GM18951 (cell line): ENCODE measurements at regions not wholly inside any gene's neighbourhood (a gene's known extent, or its start where the extent isn't known, plus 50 kb on each side); places are given as distances from the start of the nearest gene placed in this dataset.
"Not testable (repeated sequence)": the region's sequence is repeated elsewhere in the genome, so short reads cannot be mapped to it uniquely, and the experiment has no call there.

Experiments used
- POLR2A ChIP-seq: IDR thresholded peaks from 4 replicates; pipeline ENCODE4 v1.6.1; 2011; ENCODE audit warnings: mild to moderate bottlenecking; ENCODE audit not compliant: insufficient read length, insufficient read depth; ENCODE audit errors: extremely low read depth
- in situ Hi-C: fragments of 300-500 bp; cut with MboI; formaldehyde crosslinking; loops from one replicate; pipeline ENCODE4 v1.12.0; 2022; ENCODE audit warnings: low sequenced_read_pairs, mixed read lengths, inconsistent platforms; ENCODE audit not compliant: unreplicated experiment

DNA sequence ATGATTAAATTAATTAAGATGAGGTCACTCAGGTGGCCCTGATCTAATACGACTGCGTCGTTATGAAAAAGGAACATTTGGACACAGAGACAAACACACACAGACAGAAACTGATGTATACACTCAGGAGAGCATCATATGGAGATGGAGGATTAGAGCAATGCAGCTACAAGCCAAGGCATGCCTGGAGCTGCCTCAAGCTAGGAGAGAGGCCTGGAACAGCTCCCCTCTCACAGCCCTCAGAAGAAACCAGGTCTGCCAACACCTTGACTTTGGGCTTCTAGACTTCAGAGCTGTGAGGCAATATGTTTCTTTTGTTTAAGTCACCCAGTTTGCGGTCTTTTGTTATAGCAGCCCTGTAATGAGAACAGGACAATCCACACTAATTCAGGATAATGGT, 318.9 kb downstream of the HS3ST3B1 start:
- no peak for TF ChIP-seq POLR2A

GRCh38 chr17:14616528-14616927, 315.6 kb downstream of the HS3ST3B1 start:
- no peak for TF ChIP-seq POLR2A
- in situ Hi-C loops: no loop called here

More for the DNA sequence above, 318.9 kb downstream of the HS3ST3B1 start:
- in situ Hi-C loops: no loop called here

DNA sequence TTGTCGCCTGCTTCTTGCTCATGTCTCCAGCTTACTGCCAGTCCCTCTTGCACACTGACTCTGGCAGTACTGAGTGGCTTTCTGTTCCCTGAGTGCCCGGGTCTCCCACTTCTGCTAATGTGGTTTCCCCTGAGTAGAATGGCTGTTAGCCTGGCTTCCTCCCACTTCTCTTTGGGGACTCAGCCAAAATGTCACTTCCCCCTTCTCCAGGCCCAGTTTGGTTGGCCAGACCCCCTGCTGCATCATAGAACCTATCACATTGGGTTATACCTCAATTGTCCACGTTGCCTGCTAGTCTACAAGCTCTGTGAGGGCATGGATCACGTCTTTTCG, 304.4 kb downstream of the HS3ST3B1 start:
- no peak for TF ChIP-seq POLR2A
- in situ Hi-C loops: no loop called here

DNA sequence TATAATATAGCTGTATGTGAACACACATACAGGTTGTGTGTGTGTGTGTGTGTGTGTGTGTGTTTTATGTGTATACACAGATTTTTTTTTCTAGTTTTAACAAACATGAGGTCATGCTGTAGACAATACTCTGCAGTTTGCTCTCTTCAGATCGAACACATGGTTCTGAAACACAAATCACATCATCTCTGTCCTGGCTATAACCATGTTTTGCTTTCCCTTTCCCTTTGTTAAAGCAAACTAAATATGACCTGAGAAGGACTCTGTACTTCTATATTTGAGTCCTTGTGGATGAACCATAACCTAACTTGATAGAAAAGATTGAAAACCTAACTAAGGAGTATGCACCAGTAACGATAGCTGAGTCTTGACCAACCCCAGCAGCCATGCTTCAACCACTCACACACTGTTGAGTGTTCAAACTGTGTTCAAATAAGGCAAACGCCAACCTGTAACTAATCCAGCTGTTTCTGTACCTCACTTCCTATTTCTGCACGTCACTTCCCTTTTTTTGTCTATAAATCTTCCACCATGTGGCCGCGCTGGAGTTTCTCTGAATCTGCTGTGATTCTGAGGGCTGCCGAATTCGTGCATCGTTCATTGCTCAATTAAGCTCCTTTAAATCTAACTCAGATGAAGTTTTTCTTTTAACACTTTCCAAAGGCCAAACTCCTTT, 303.8 kb downstream of the HS3ST3B1 start:
- no peak for TF ChIP-seq POLR2A
- in situ Hi-C loops: no loop called here

DNA sequence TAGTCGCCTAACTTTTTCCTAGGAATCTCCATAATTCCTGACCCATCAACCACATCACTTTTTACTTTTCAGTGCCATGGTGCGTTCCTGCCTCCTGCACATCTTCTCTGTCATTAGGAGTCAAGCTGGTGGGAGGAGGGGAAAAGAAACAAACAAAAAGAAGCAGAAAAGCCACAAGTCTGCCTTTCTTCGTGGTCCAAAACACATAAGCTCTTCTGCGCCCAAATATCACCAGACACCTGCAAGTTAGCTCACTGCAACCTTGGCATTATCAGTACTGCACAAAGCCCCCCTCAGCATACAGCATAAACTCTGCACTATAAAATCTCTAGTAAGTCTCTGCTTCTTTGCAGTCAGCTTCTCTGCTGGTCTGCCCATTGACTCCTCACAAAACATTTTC, 295.3 kb downstream of the HS3ST3B1 start:
- in situ Hi-C loops: no loop called here

GRCh38 chr17:14595656-14596055, 294.8 kb downstream of the HS3ST3B1 start:
- TF ChIP-seq POLR2A: no peak
- in situ Hi-C loops: no loop called here

More for the DNA sequence above, 295.3 kb downstream of the HS3ST3B1 start:
- TF ChIP-seq POLR2A: no peak

- in situ Hi-C loops: no loop called here
- no peak for TF ChIP-seq POLR2A
These were observed 293.8 kb downstream of the HS3ST3B1 start for GRCh38 chr17:14594690-14595089.

DNA sequence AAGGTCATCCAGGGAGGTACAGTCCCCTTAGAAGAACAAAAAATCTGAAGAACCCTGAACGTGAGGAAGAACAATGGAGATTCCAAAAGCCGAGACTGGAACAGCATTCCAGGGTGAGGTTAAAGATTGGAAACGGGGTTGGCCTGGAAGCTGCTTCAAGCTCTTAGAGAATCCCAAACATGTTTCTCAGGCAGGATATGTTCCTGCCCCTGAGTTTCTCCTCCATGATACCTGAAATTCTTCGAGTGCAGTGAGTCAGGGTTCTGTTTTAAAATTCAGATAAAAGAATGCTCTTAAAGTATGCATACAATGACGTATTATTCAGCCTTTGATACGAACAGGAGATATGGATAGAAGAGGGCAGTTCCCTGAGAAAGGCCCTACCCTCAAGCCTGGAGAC, 293.1 kb downstream of the HS3ST3B1 start:
- in situ Hi-C loops: no loop called here
- no peak for TF ChIP-seq POLR2A

DNA sequence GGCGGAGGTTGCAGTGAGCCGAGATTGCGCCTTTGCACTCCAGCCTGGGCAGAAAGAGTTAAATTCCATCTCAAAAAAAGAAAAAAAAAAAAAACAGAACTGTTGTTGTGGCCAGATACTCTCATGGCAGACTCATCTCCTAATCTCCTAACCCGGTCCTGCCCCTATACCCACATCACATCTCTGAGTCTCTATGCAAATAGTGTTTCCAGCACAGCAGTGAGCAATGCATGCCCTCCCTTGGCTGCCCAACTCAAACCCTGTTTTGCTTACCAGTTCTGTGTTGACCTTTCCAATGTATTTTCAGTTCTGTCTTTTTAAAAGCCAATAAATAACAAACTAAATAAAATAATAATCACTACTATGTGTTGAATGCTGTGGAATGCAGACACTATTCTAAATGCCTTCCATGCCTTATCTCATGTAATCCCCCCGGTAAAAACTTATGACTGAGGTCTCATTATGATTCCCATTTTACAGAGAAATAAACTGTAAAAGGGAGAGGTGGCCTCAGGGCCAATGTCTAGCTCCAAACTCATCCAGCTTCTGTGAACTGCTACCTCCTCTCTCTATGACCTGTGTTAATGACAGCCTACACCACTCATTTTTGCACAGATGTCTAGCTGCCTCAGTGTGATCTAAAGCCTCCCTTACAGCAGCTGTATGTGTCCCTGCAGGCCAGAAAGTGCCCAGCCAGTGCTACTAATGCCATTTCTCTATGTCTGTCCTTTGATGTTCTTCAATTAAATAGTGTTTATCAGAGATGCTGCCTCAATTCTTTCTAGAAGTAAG, 289.8 kb downstream of the HS3ST3B1 start:
- no peak for TF ChIP-seq POLR2A
- in situ Hi-C loops: no loop called here

DNA sequence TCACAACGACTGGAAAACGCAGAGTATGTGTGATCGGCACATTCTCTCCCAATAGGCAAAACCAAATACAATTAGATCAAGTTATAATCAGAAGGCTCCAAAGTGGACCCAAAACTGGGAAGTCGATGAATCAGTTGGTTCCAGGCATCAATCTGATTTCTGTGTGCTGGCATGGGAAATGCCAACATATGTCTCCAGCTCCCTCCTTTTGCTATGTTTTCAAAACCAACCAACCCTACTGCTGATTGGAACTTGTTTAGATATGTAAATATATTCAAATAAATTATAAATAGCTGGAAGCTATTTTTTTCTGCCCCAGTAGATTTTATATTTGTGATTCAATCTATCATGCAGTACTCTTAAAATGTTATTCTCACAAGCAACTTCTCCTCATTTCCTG, 284.2 kb downstream of the HS3ST3B1 start:
- no peak for TF ChIP-seq POLR2A
- in situ Hi-C loops: no loop called here

DNA sequence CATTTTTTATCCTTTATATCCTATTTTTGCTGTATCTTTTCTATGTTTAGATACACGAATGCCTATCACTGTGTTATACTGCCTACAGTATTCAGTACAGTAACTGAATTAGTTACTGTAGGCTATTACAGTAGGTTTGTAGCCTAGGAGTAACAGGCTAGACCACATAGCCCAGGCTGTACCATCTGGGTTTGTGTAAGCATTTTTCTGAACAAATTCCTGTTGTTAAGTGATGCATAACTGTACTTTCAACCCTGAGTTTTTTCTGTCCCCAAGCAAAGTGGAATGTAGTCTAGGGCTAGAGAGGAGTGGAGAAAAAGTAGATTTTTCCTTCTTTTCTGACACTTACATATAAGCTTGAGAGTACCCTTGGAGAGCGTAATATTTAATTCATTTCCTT, 282.1 kb downstream of the HS3ST3B1 start:
- TF ChIP-seq POLR2A: no peak
- in situ Hi-C loops: no loop called here

- TF ChIP-seq POLR2A: no peak
- in situ Hi-C loops: no loop called here
These were observed 280.4 kb downstream of the HS3ST3B1 start for GRCh38 chr17:14581186-14581830.

GRCh38 chr17:14580499-14580898, 279.6 kb downstream of the HS3ST3B1 start:
- TF ChIP-seq POLR2A: no peak
- in situ Hi-C loops: no loop called here

DNA sequence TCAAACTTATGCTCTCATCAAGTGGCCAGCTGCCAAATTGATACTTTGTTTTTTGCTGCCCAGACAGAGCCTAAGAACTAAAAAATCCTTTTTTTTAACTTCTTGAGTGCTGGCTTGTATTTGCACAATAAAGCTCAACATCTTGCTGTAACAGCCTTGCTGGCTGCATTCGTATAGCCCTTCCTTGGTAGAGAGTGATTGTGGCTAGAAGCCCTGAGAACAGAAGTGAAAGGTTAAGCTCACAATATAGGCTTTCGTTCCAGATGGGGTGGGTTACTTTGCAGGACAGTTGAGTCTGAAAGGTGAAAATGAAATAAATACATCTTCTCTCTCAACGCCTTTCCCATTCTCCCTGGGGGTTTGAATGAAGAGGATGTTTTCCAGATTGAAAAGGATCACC, 278.8 kb downstream of the HS3ST3B1 start:
- in situ Hi-C loops: no loop called here
- TF ChIP-seq POLR2A: no peak

- TF ChIP-seq POLR2A: no peak
- in situ Hi-C loops: no loop called here
These were observed 274.6 kb downstream of the HS3ST3B1 start for GRCh38 chr17:14575471-14575953.

DNA sequence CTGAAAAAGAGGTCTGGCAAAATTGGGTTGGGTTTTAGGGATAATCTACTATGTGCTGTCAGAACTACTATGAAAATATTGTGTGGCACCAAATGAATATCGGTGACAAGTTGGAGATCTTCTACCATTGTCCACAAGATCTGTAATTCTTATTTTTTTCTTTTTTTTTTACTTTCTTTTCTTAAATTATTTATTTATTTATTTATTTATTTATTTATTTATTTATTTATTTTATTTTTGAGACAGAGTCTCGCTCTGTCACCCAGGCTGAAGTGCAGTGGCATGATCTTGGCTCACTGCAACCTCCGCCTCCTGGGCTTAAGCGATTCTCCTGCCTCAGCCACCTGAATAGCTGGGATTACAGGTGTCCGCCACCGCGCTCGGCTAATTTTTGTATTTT, 259.4 kb downstream of the HS3ST3B1 start:
- in situ Hi-C loops: not testable (repeated sequence)
